Stomach (tissue), 8 donors: ENCODE measurements at regions not wholly inside any gene's neighbourhood (a gene's known extent, or its start where the extent isn't known, plus 50 kb on each side); places are given as distances from the start of the nearest gene placed in this dataset.
"Not testable (repeated sequence)": the region's sequence is repeated elsewhere in the genome, so short reads cannot be mapped to it uniquely, and the experiment has no call there.

Source experiments
- DNase-seq, 2 donors: peaks; one replicate each; pipeline versions ENCODE4 v3.0.0 to v3.0.0-alpha.2; 2013 to 2019
- H3K27ac ChIP-seq, 5 donors: fragments of 200-600 bp in 4 of 5; sonication (generic) in 4 of 5; one replicate each; pipeline ENCODE4 v1.5.1; 2013 to 2019; ENCODE audit warnings: mild to moderate bottlenecking in 1 of 5, moderate library complexity in 1 of 5
- H3K27me3 ChIP-seq, 3 donors: fragments of 200-600 bp; sonication (generic); one replicate each; pipeline ENCODE4 v1.5.1; 2017 to 2019; ENCODE audit warnings: mixed run types in 1 of 3
- H3K36me3 ChIP-seq, 4 donors: fragments of 200-600 bp; sonication (generic); 1 replicate in 3 of 4; 2 replicates in 1 of 4; pipeline ENCODE4 v1.5.1; 2016 to 2019
- H3K4me1 ChIP-seq, 4 donors: fragments of 200-600 bp; sonication (generic); one replicate each; pipeline ENCODE4 v1.5.1; 2016 to 2019
- H3K4me3 ChIP-seq, 4 donors: fragments of 200-600 bp; sonication (generic) in 3 of 4; one replicate each; pipeline ENCODE4 v1.5.1; 2016 to 2019; ENCODE audit warnings: mild to moderate bottlenecking in 1 of 4
- H3K9me3 ChIP-seq, 4 donors: fragments of 200-600 bp; sonication (generic); one replicate each; pipeline ENCODE4 v1.5.1; 2016 to 2019
- CTCF ChIP-seq, 7 experiments: fragments of 450-650 bp in 4 of 7; fragments of 200-600 bp in 3 of 7; sonication (generic) in 3 of 7; IDR thresholded peaks; one replicate each; pipeline ENCODE4 v1.5.1; 2016 to 2019; ENCODE audit warnings: antibody characterized with exemption in 7 of 7, control low read depth in 2 of 7, mild to moderate bottlenecking in 1 of 7
- EP300 ChIP-seq: sonication (generic); formaldehyde crosslinking; IDR thresholded peaks from one replicate; pipeline ENCODE4 v1.6.1; 2017; ENCODE audit warnings: antibody characterized with exemption
- POLR2A ChIP-seq, 4 donors: fragments of 450-650 bp; IDR thresholded peaks; one replicate each; pipeline ENCODE4 v1.6.1; 2016; ENCODE audit warnings: antibody characterized with exemption in 4 of 4, control low read depth in 2 of 4, mild to moderate bottlenecking in 1 of 4, moderate library complexity in 1 of 4
- POLR2AphosphoS5 ChIP-seq, 3 donors: sonication (generic); formaldehyde crosslinking; IDR thresholded peaks; one replicate each; pipeline ENCODE4 v1.6.1; 2016; ENCODE audit warnings: antibody characterized with exemption in 3 of 3
- WGBS, 5 donors: extraction: QIAGEN DNeasy Blood & Tissue Kit in 3 of 5; methylation state at CpG; one replicate each; pipeline versions ENCODE4 v1.1.5 to v1.1.7; 2013 to 2018; 5-methylcytosine and 5-hydroxymethylcytosine counted together
- intact Hi-C: fragments of 100-400 bp; cut with DNase I; formaldehyde crosslinking; loops from one replicate; pipeline ENCODE4 v1.15.1; 2023; ENCODE audit warnings: low total_unique reads
- donor health status: healthy with polysubstance abuse.
- donor health status: Bipolar disorder and iron deficiency.
- donor health status: healthy.

GRCh38 chr1:178659789-178660208 lies 65.2 kb upstream of the RALGPS2 start:
- 78 to 86% (median 79%) methylated on average over 4 of the region's 4 CpGs for WGBS, 5 donors
- Histone ChIP-seq H3K4me3 (no peak overlapping the region), H3K36me3 (no peaks in the 10 kb centered on the region), H3K4me1 (peaks cover 0 to 4% (median 0%) of the 10 kb centered on the region in 4 donors), H3K27ac (no peak overlapping the region), H3K27me3 (no peaks in the 10 kb centered on the region), H3K9me3 (no peaks in the 10 kb centered on the region)
- DNase-seq = no peak
- TF ChIP-seq POLR2AphosphoS5 (IDR thresholded peaks at IDR 0.05) (no peak), EP300 (no peak), CTCF (IDR thresholded peaks at IDR 0.05) (no peak), POLR2A (IDR thresholded peaks at IDR 0.05) (no peak)
- intact Hi-C loops = no loop called here

- H3K36me3 ChIP-seq = no peaks in the 10 kb centered on the region
- intact Hi-C loops = no loop called here
- 84 to 95% (median 88%) methylated on average over 1 of the region's 1 CpG for WGBS, 5 donors
Measured at GRCh38 chr1:178660461-178660860, 64.6 kb upstream of the RALGPS2 start.

GRCh38 chr1:178664278-178664677 lies 60.8 kb upstream of the RALGPS2 start:
- H3K36me3 ChIP-seq = no peaks in the 10 kb centered on the region
- DNase-seq = no peak
- H3K27ac ChIP-seq = no peak overlapping the region
- H3K9me3 ChIP-seq = no peaks in the 10 kb centered on the region
- H3K4me3 ChIP-seq = no peak overlapping the region
- no peak for TF ChIP-seq POLR2AphosphoS5 (IDR thresholded peaks at IDR 0.05)
- WGBS, 5 donors = 79 to 87% (median 82%) methylated on average over 5 of the region's 5 CpGs
- intact Hi-C loops = no loop called here
- no peaks in the 10 kb centered on the region for H3K27me3 ChIP-seq
- no peaks in the 10 kb centered on the region for H3K4me1 ChIP-seq

More at GRCh38 chr1:178660461-178660860, 64.6 kb upstream of the RALGPS2 start:
- H3K27ac ChIP-seq = no peak overlapping the region
- H3K9me3 ChIP-seq = no peaks in the 10 kb centered on the region
- DNase-seq = no peak
- H3K27me3 ChIP-seq = no peaks in the 10 kb centered on the region
- peaks cover 0 to 2% (median 0%) of the 10 kb centered on the region in 4 donors for H3K4me1 ChIP-seq
- TF ChIP-seq POLR2AphosphoS5 (IDR thresholded peaks at IDR 0.05) (no peak), CTCF (IDR thresholded peaks at IDR 0.05) (no peak), POLR2A (IDR thresholded peaks at IDR 0.05) (no peak), EP300 (no peak)
- H3K4me3 ChIP-seq = no peak overlapping the region

GRCh38 chr1:178665579-178665978 lies 59.5 kb upstream of the RALGPS2 start:
- Histone ChIP-seq H3K9me3 (no peaks in the 10 kb centered on the region), H3K4me1 (no peaks in the 10 kb centered on the region), H3K27ac (no peak overlapping the region), H3K36me3 (no peaks in the 10 kb centered on the region), H3K27me3 (no peaks in the 10 kb centered on the region), H3K4me3 (no peak overlapping the region)
- DNase-seq = no peak
- intact Hi-C loops = no loop called here
- 71 to 90% (median 79%) methylated on average over 1 of the region's 1 CpG for WGBS, 5 donors
- TF ChIP-seq CTCF (IDR thresholded peaks at IDR 0.05) (no peak), POLR2AphosphoS5 (IDR thresholded peaks at IDR 0.05) (no peak), EP300 (no peak), POLR2A (IDR thresholded peaks at IDR 0.05) (no peak)

GRCh38 chr1:178666891-178667290 lies 58.2 kb upstream of the RALGPS2 start:
- H3K9me3 ChIP-seq, intact Hi-C loops, H3K36me3 ChIP-seq, H3K4me3 ChIP-seq, DNase-seq, H3K4me1 ChIP-seq, H3K27me3 ChIP-seq, H3K27ac ChIP-seq: not testable (repeated sequence)
- 74 to 82% (median 80%) methylated on average over 9 of the region's 9 CpGs for WGBS, 5 donors
